ENCODE measurements at regions not wholly inside any gene's neighbourhood (a gene's known extent, or its start where the extent isn't known, plus 50 kb on each side); places are given as distances from the start of the nearest gene placed in this dataset.
A peak's percentile ranks its signal among the peaks of the same experiment; 100 is the strongest.

- DNase-seq (ENCODE audit: low read depth in 2 of 2): no peak
These were observed 430.1 kb downstream of the ANKRD50 start for GRCh38 chr4:124282301-124282898.

GRCh38 chr4:124288706-124289486 lies 423.6 kb downstream of the ANKRD50 start:
- no peak for DNase-seq (ENCODE audit: low read depth in 2 of 2)

GRCh38 chr4:124290678-124291077 lies 421.9 kb downstream of the ANKRD50 start:
- no peak for DNase-seq (ENCODE audit: low read depth in 2 of 2)

- DNase-seq (ENCODE audit: low read depth in 2 of 2): no peak
These were observed 417.1 kb downstream of the ANKRD50 start for GRCh38 chr4:124295413-124295812.

GRCh38 chr4:124304941-124305340 lies 407.6 kb downstream of the ANKRD50 start:
- DNase-seq (ENCODE audit: low read depth in 2 of 2): peak in 1 of 2 donors; percentile 5

- DNase-seq (ENCODE audit: low read depth in 2 of 2): no peak
These were observed 406.2 kb downstream of the ANKRD50 start for GRCh38 chr4:124306352-124306751.

GRCh38 chr4:124307143-124307542 lies 405.4 kb downstream of the ANKRD50 start:
- DNase-seq (ENCODE audit: low read depth in 2 of 2): no peak

GRCh38 chr4:124318292-124318691 lies 394.2 kb downstream of the ANKRD50 start:
- no peak for DNase-seq (ENCODE audit: low read depth in 2 of 2)

- no peak for DNase-seq (ENCODE audit: low read depth in 2 of 2)
These were observed 391.2 kb downstream of the ANKRD50 start for GRCh38 chr4:124321364-124321763.

GRCh38 chr4:124322234-124323065 lies 390.1 kb downstream of the ANKRD50 start:
- DNase-seq (ENCODE audit: low read depth in 2 of 2): peak; percentile 21 to 42

GRCh38 chr4:124325690-124326089 lies 386.8 kb downstream of the ANKRD50 start:
- no peak for DNase-seq (ENCODE audit: low read depth in 2 of 2)

- DNase-seq (ENCODE audit: low read depth in 2 of 2): no peak
These were observed 383.4 kb downstream of the ANKRD50 start for GRCh38 chr4:124329134-124329533.

GRCh38 chr4:124330045-124330444 lies 382.5 kb downstream of the ANKRD50 start:
- no peak for DNase-seq (ENCODE audit: low read depth in 2 of 2)

- DNase-seq (ENCODE audit: low read depth in 2 of 2): no peak
These were observed 380.8 kb downstream of the ANKRD50 start for GRCh38 chr4:124331781-124332180.

GRCh38 chr4:124333466-124333865 lies 379.1 kb downstream of the ANKRD50 start:
- DNase-seq (ENCODE audit: low read depth in 2 of 2): no peak

GRCh38 chr4:124334119-124334518 lies 378.4 kb downstream of the ANKRD50 start:
- DNase-seq (ENCODE audit: low read depth in 2 of 2): peak; percentile 64 to 85

- peak in 1 of 2 donors; percentile 24 for DNase-seq (ENCODE audit: low read depth in 2 of 2)
These were observed 374.7 kb downstream of the ANKRD50 start for GRCh38 chr4:124337874-124338273.

GRCh38 chr4:124343661-124344171 lies 368.8 kb downstream of the ANKRD50 start:
- DNase-seq (ENCODE audit: low read depth in 2 of 2): no peak

GRCh38 chr4:124372916-124373315 lies 339.6 kb downstream of the ANKRD50 start:
- DNase-seq (ENCODE audit: low read depth in 2 of 2): no peak

- peak; percentile 26 to 41 for DNase-seq (ENCODE audit: low read depth in 2 of 2)
These were observed 326.4 kb downstream of the ANKRD50 start for GRCh38 chr4:124386163-124386562.

- no peak for DNase-seq (ENCODE audit: low read depth in 2 of 2)
These were observed 325.9 kb downstream of the ANKRD50 start for GRCh38 chr4:124386648-124387047.

- DNase-seq (ENCODE audit: low read depth in 2 of 2): peak in 1 of 2 donors; percentile 14
These were observed 322.9 kb downstream of the ANKRD50 start for GRCh38 chr4:124389591-124389990.
